Mesendoderm (in vitro differentiated cells): ENCODE measurements at regions not wholly inside any gene's neighbourhood (a gene's known extent, or its start where the extent isn't known, plus 50 kb on each side); places are given as distances from the start of the nearest gene placed in this dataset.
A peak's percentile ranks its signal among the peaks of the same experiment; 100 is the strongest.
"Not testable (repeated sequence)": the region's sequence is repeated elsewhere in the genome, so short reads cannot be mapped to it uniquely, and the experiment has no call there.

Source experiments
- DNase-seq: peaks from one replicate; pipeline ENCODE4 v3.0.0; 2013
- H2AK5ac ChIP-seq: 2 replicates; pipeline ENCODE4 v1.6.1; 2013; ENCODE audit warnings: low read length, inconsistent platforms
- H2BK120ac ChIP-seq: 2 replicates; pipeline ENCODE4 v1.6.1; 2013; ENCODE audit warnings: low read depth, mild to moderate bottlenecking, low read length, moderate library complexity, mixed read lengths
- H2BK15ac ChIP-seq: replicated peaks from 2 replicates; pipeline ENCODE4 v1.6.1; 2013; ENCODE audit warnings: low read depth, mild to moderate bottlenecking, moderate library complexity
- H2BK5ac ChIP-seq: 2 replicates; pipeline ENCODE4 v1.6.1; 2013; ENCODE audit warnings: low read length, inconsistent platforms
- H3K18ac ChIP-seq: 2 replicates; pipeline ENCODE4 v1.6.1; 2013; ENCODE audit warnings: mild to moderate bottlenecking, low read length, mixed read lengths
- H3K23ac ChIP-seq: one replicate; pipeline ENCODE4 v1.6.1; 2013; ENCODE audit warnings: low read length
- H3K27ac ChIP-seq: 2 replicates; pipeline ENCODE4 v1.5.1; 2013; ENCODE audit warnings: low read depth, mild to moderate bottlenecking, inconsistent platforms, low read length, moderate library complexity
- H3K27me3 ChIP-seq: 2 replicates; pipeline ENCODE4 v1.6.1; 2013; ENCODE audit warnings: low read length, control low read depth, mild to moderate bottlenecking, inconsistent platforms; ENCODE audit not compliant: insufficient read depth, poor library complexity
- H3K36me3 ChIP-seq: 2 replicates; pipeline ENCODE4 v1.6.1; 2013; ENCODE audit warnings: low read length, inconsistent platforms; ENCODE audit not compliant: control insufficient read depth, insufficient read depth
- H3K4ac ChIP-seq: one replicate; pipeline ENCODE4 v1.6.1; 2013; ENCODE audit warnings: low read depth, mild to moderate bottlenecking, low read length, moderate library complexity
- H3K4me1 ChIP-seq: 2 replicates; pipeline ENCODE4 v1.6.1; 2013; ENCODE audit warnings: low read depth, low read length, inconsistent platforms; ENCODE audit not compliant: control insufficient read depth
- H3K4me2 ChIP-seq: 2 replicates; pipeline ENCODE4 v1.6.1; 2013; ENCODE audit warnings: low read length
- H3K4me3 ChIP-seq: 2 replicates; pipeline ENCODE4 v1.5.1; 2013; ENCODE audit warnings: mild to moderate bottlenecking, low read length
- H3K56ac ChIP-seq: one replicate; pipeline ENCODE4 v1.6.1; 2013; ENCODE audit warnings: low read length
- H3K79me1 ChIP-seq: 2 replicates; pipeline ENCODE4 v1.6.1; 2013; ENCODE audit warnings: low read length, inconsistent platforms
- H3K79me2 ChIP-seq: 2 replicates; pipeline ENCODE4 v1.6.1; 2013; ENCODE audit warnings: mild to moderate bottlenecking, low read length; ENCODE audit not compliant: control insufficient read depth, insufficient read depth
- H3K9ac ChIP-seq: 2 replicates; pipeline ENCODE4 v1.6.1; 2013; ENCODE audit warnings: low read length, inconsistent platforms
- H4K5ac ChIP-seq: one replicate; pipeline ENCODE4 v1.6.1; 2013; ENCODE audit warnings: low read length
- H4K8ac ChIP-seq: one replicate; pipeline ENCODE4 v1.6.1; 2013; ENCODE audit warnings: low read depth, mild to moderate bottlenecking, control low read depth, low read length, moderate library complexity
- WGBS: extraction: QIAGEN DNeasy Blood & Tissue Kit; methylation state at CpG from one replicate; pipeline ENCODE4 v1.1.7; 2013; ENCODE audit warnings: low lambda C conversion rate, missing lambda C conversion rate; ENCODE audit not compliant: insufficient coverage; ENCODE audit errors: extremely low coverage; 5-methylcytosine and 5-hydroxymethylcytosine counted together

GRCh38 chr7:32762206-32762924 lies 129.2 kb downstream of the KBTBD2 start:
- H3K23ac ChIP-seq, H3K4ac ChIP-seq, DNase-seq, H3K79me2 ChIP-seq, H3K4me3 ChIP-seq, H3K27me3 ChIP-seq, H3K9ac ChIP-seq, H3K79me1 ChIP-seq, H3K36me3 ChIP-seq, H4K8ac ChIP-seq, H2BK120ac ChIP-seq, H2BK15ac ChIP-seq, H3K56ac ChIP-seq, H4K5ac ChIP-seq, H3K27ac ChIP-seq, H3K4me1 ChIP-seq, H2BK5ac ChIP-seq, H3K18ac ChIP-seq, H2AK5ac ChIP-seq, H3K4me2 ChIP-seq: not testable (repeated sequence)
- no CpG with 5 or more reads among the region's 29 CpGs for WGBS

- Histone ChIP-seq H3K23ac (no peak overlapping the region), H4K8ac (no peak overlapping the region), H3K56ac (peak overlapping the region; percentile 5), H3K4me3 (no peak overlapping the region), H3K4me1 (no peaks in the 10 kb centered on the region), H2BK5ac (no peak overlapping the region), H4K5ac (no peak overlapping the region), H3K79me2 (no peaks in the 10 kb centered on the region), H3K36me3 (no peaks in the 10 kb centered on the region), H3K27ac (no peak overlapping the region), H3K18ac (no peak overlapping the region), H3K79me1 (no peaks in the 10 kb centered on the region), H3K4ac (no peak overlapping the region), H3K4me2 (peak overlapping the region; percentile 34), H3K9ac (no peak overlapping the region), H2AK5ac (no peak overlapping the region), H2BK15ac (no peak overlapping the region), H2BK120ac (no peak overlapping the region), H3K27me3 (peaks cover 2% of the 10 kb centered on the region)
- peak; percentile 47 for DNase-seq
- WGBS = no CpG with 5 or more reads among the region's 46 CpGs
Measured at GRCh38 chr7:32761451-32762205, 129.9 kb downstream of the KBTBD2 start.

- not testable (repeated sequence) for H2AK5ac ChIP-seq, H3K9ac ChIP-seq, H2BK5ac ChIP-seq, H2BK120ac ChIP-seq, H3K79me2 ChIP-seq, DNase-seq, H3K27me3 ChIP-seq, H3K56ac ChIP-seq, H3K79me1 ChIP-seq, H3K23ac ChIP-seq, H3K4ac ChIP-seq, H3K36me3 ChIP-seq, H3K4me1 ChIP-seq, H2BK15ac ChIP-seq, H3K18ac ChIP-seq, H3K4me2 ChIP-seq, H3K27ac ChIP-seq, H4K5ac ChIP-seq, H3K4me3 ChIP-seq, H4K8ac ChIP-seq
- WGBS = no CpG with 5 or more reads among the region's 5 CpGs
Measured at GRCh38 chr7:32760755-32761154, 130.8 kb downstream of the KBTBD2 start.

GRCh38 chr7:32759859-32760258 lies 131.7 kb downstream of the KBTBD2 start:
- H3K27ac ChIP-seq, H4K8ac ChIP-seq, H3K9ac ChIP-seq, H3K79me2 ChIP-seq, H3K4me2 ChIP-seq, H3K18ac ChIP-seq, H3K27me3 ChIP-seq, H4K5ac ChIP-seq, H2BK5ac ChIP-seq, H2BK120ac ChIP-seq, H3K56ac ChIP-seq, DNase-seq, H2AK5ac ChIP-seq, H3K23ac ChIP-seq, H3K79me1 ChIP-seq, H3K4ac ChIP-seq, H3K36me3 ChIP-seq, H3K4me1 ChIP-seq, H2BK15ac ChIP-seq, H3K4me3 ChIP-seq: not testable (repeated sequence)
- no CpG with 5 or more reads among the region's 3 CpGs for WGBS

GRCh38 chr7:32753872-32754271 lies 137.7 kb downstream of the KBTBD2 start:
- not testable (repeated sequence) for H3K4me1 ChIP-seq, H3K4me2 ChIP-seq, H3K27me3 ChIP-seq, H3K79me2 ChIP-seq, H2AK5ac ChIP-seq, H3K36me3 ChIP-seq, H2BK120ac ChIP-seq, H3K27ac ChIP-seq, H3K79me1 ChIP-seq, H3K4me3 ChIP-seq, H3K4ac ChIP-seq, H3K9ac ChIP-seq, H2BK5ac ChIP-seq, H3K23ac ChIP-seq, H3K56ac ChIP-seq, H2BK15ac ChIP-seq, H4K5ac ChIP-seq, H4K8ac ChIP-seq, DNase-seq, H3K18ac ChIP-seq
- WGBS = no CpG with 5 or more reads among the region's 29 CpGs
